NCI-H2171 (cell line): ENCODE measurements at regions not wholly inside any gene's neighbourhood (a gene's known extent, or its start where the extent isn't known, plus 50 kb on each side); places are given as distances from the start of the nearest gene placed in this dataset.
"Not testable (repeated sequence)": the region's sequence is repeated elsewhere in the genome, so short reads cannot be mapped to it uniquely, and the experiment has no call there.

Experiments
- DNase-seq: peaks from one replicate; lab custom pipeline; 2025; lab: John Stamatoyannopoulos, UW

DNA sequence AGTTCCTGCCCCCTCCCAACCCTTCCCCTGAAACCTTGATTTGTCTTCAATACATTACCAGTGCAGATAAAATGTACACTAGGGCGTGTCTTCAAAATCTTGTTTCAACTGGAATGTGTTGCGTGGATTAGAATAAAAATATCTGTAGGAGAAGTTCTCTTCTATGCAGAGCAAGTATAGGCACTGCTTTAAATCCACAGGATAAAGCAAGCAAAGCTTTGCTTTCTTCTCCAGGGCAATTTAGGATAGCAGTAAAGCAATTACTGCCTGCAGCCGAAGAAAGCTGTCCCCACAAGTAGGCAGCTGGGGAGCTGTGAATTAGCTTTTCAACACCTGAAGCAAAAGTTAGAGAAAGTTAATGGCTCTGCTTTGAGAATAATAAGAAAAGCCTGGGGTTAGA is 329.7 kb upstream of the KCNMB2 start:
- DNase-seq, result no peak

DNA sequence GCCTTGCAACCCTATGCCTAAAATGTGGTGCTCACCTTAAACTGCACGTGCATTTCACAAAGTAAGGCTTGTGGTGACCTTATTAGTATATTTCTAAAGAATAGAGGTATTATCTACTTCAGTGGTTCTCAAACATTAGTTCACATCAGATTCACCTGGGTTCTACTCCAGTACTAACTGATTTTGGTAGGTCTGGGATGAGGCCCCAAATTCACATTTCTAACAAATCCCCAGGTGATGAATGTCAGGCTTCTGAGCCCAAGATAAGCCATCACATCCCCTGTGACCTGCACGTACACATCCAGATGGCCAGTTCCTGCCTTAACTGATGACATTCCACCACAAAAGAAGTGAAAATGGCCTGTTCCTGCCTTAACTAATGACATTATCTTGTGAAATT is 329.1 kb upstream of the KCNMB2 start:
- not testable (repeated sequence) for DNase-seq

DNA sequence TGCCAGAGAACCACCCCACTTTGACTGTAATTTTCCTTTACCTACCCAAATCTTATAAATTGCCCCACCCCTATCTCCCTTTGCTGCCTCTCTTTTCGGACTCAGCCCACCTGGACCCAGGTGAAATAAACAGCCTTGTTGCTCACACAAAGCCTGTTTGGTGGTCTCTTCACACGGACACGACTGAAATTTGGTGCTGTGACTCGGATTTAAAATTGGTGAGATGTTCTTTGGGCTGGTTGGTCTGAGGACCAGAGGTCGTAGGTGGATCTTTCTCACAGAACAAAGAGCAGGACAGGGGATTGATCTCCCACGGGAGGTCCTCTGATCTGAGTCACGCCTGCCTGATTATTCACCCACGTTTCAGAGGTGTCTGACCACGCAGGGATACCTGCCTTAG is 328.6 kb upstream of the KCNMB2 start:
- DNase-seq, result not testable (repeated sequence)

DNA sequence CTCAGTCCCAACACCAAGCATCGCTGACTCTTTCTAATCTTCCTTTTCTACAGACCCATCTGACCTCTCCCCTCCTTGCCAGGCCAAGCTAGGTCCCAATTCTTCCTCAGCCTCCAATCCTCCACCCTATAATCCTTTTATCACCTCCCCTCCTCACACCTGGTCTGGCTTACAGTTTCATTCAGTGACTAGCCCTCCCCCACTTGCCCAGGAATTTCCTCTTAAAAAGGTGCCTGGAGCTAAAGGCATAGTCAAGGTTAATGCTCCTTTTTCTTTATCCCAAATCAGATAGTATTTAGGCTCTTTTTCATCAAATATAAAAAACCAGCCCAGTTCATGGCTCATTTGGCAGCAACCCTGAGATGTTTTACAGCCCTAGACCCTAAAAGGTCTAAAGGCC is 327.1 kb upstream of the KCNMB2 start:
- DNase-seq, result not testable (repeated sequence)

- DNase-seq, result not testable (repeated sequence)
Observed at GRCh38 chr3:178209618-178210017, 326.6 kb upstream of the KCNMB2 start.

- not testable (repeated sequence) for DNase-seq
Observed at GRCh38 chr3:178211086-178211485, 325.1 kb upstream of the KCNMB2 start.

- no peak for DNase-seq
Observed at GRCh38 chr3:178217479-178217878, 318.8 kb upstream of the KCNMB2 start.

DNA sequence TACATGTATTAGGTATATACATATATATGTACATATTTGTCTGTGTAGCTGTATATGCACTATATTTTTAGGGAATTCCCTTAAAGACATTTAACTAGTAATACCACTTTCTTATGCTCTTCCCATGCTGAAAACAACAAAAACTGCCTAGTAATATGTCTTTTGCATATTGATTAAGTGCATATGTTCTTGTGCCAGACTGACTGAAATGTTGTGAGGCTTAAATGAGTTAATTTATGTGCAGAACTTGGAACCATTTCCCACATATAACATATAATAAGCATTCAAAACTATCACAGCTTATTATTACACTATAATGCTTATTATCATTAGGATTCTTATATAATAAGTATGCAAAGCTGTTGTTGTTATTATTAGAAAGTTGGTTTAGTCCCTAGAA is 318.0 kb upstream of the KCNMB2 start:
- no peak for DNase-seq

- not testable (repeated sequence) for DNase-seq
Observed at GRCh38 chr3:178219661-178220060, 316.6 kb upstream of the KCNMB2 start.

DNA sequence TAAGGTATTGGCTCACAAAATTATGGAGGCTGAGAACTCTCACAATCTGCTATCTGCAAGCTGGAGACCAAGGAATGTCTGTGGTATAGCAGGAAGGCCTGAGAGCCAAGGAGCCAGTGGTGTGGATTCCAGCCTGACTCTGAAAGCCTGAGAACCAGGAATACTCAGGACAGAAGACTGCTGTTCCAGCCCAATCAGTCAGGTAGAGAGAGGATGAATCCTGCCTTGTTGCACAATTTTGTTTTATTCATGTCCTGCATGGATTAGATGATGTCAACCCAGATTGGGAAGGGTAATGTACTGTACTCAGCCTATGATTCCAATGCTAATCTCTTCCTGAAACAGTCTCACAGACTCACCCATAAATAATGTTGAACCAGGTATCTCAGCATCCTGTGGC is 312.4 kb upstream of the KCNMB2 start:
- DNase-seq, result no peak

DNA sequence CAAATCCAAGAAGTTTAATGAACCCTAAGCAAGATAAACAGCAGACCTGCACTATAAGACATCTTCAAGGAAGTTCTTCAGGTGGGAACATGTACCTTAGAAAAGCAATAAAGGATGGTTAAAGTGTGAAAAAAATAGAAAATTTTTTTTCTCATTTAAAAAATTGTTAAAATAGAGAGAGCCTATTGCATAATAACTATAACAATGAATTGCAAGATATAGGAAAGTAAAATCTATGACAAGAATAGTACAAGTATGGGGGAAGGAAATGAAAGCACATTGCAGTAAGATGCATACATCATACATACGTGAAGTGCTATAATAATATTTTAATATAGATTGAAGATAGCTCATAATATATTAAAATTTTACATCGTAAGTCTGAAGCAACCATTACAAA is 310.1 kb upstream of the KCNMB2 start:
- DNase-seq, result no peak

DNA sequence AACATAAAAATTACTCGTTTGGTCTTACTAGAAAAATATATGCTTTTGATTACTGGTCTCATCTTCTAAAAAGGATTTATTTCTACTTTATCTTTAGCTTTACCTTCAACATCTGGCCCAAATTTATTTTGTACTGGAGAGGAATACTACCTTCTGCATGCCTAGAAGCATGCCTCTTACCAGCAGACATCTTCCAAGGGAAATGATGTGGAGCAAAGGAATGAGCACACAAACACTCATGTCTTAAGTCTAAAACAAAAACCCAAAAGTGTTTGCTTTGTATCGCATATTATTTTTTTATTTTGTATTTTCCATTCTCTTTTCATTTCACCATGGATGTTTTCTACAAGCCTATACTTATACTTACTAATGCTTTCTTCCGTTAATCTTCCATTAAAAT is 304.6 kb upstream of the KCNMB2 start:
- DNase-seq, result no peak

DNA sequence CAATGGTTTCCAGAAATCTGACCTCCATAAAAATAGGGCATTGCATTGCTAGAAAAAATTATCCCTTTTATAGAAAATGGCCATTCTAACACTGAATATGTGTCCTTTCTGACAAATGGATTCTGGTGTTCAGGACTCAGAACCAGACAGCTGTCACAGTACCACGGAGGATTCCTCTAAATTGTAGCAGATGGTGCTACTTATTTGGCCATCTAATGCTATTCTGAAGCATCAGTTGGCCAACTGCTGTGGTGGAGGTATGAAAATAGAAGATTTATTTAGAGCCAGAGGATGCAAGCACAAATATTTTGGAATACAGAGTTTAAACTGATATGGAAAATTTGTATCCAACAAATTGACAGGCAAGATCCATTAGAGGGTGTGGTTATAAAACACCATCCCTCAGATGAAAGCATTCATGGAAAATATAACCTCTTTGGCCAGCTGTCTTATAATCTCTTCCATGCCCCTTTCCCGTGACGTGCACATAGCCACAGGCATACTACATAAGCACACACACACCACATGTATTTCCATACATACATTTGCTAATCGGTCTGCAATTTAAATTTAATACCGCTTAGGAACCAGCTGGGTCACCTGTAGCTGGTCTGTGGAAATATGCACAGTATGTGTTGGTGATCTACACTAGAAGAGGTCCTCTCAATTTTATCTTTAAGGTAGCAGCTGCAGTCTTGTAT is 302.7 kb upstream of the KCNMB2 start:
- DNase-seq, result no peak

GRCh38 chr3:178236555-178237277 is 299.5 kb upstream of the KCNMB2 start:
- no peak for DNase-seq

DNA sequence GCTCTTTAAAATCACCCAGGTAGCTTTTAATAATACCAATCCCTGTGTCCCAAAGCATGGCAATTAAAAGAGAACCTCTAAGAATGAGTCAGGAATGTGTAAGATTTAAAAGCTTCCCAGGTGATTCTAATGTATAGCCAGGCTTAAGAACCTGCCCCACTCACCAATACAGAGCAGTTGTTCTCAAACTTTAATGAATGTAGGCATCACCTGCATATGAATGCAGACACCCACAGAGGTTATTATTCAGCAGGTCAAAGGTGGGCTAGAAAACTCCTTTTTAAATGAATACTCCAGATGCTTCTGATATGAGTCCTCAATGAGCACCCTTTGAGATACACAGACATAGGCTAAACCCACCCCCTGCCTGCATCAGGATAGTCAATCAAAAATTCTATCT is 298.1 kb upstream of the KCNMB2 start:
- no peak for DNase-seq

GRCh38 chr3:178244733-178245709 is 291.2 kb upstream of the KCNMB2 start:
- DNase-seq, result no peak

GRCh38 chr3:178246004-178246403 is 290.2 kb upstream of the KCNMB2 start:
- no peak for DNase-seq

DNA sequence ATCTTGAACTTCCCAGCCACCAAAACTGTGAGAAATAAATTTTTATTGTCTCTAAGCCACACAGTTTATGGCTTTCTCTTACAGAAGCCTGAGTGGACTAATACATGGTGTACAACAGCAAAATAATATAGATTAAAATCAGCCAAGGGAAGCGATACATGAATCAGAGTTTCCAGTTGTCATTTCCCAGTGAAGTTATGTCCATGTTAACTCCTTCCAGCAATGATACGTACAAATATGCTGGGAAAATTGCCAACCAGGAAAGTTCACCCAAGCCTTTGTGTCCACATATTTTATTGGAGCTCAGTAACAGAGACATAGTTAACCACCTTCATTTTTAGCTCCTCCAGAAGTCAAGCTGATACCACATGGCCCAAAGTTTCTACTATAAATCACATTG is 280.9 kb upstream of the KCNMB2 start:
- no peak for DNase-seq

DNA sequence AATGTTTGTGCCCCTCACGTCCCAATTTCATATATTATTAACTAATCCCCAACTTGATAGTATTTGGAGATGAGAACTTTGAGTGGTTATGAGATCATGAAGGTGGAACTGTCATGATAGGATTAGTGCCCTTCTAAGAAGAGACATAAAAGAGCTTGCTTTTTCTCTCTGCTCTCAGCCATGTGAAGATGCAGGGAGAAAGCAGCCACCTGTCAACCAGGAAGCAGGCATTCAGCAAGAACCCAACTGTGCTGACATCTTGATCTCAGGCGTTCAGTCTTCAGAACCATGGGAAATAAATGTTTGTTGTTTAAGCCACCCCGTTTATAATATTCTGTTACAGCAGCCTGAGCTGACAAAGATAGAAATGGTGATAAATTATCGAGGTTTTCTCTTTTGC is 278.7 kb upstream of the KCNMB2 start:
- DNase-seq, result no peak

- DNase-seq, result no peak
Observed at GRCh38 chr3:178258121-178258520, 278.1 kb upstream of the KCNMB2 start.

GRCh38 chr3:178259703-178260102 is 276.5 kb upstream of the KCNMB2 start:
- no peak for DNase-seq

DNA sequence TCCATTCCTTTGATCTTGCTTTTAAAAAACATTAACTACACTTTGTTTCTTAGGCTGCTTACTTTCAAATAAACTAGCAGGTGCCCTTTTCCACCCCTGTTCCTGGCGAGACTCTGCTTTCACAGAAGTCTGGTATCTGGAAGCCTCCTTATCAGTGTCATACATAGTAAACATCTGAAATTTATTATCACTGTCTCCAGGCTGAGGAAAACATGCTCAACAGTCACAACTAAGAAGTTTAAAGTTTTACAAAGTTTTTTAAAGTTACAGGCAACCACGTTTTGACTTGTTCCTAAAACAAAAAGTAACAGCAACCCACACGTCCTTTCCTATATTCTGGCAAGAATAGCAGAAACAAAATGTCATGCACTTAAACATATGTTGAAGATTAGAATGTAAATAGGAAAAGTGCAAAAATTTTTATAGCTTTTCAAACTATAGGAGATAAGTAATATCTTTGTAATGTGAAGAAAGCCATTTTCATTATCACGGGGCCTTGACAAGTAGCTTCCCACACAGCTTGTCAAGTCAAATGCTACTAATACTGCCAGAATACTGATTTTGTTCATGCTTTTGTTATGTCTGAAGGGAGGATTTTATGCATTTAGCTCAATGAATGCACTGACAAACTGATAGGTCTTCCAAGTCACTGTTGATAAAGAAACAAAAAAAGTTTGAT is 275.2 kb upstream of the KCNMB2 start:
- no peak for DNase-seq
